HG03066 (cell line): ENCODE measurements at regions not wholly inside any gene's neighbourhood (a gene's known extent, or its start where the extent isn't known, plus 50 kb on each side); places are given as distances from the start of the nearest gene placed in this dataset.

Experiments
- ATAC-seq: cut with Tn5 transposase; IDR thresholded peaks from one replicate; pipeline ENCODE4 v1.9.1; 2021; ENCODE audit warnings: low read depth; ENCODE audit not compliant: unreplicated experiment

DNA sequence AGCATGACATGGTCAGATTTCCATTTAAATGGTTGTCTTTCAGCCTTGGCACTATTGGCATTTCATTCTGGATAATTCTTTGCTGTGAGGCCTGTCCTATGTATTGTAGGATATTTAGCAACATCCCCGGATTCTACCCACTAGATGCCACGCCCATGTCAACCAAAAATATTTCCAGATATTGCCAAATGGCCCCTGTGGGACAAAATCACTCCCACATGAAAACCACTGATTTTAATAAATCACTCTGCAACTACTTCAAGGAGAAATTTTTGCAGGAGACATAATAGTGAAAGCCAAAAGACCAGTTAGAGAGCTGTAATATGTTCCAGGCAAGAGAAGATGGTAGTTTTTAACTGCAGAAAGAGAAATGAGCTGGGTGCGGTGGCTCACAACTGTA lies 55.9 kb upstream of the RARB start:
- no peak for ATAC-seq

DNA sequence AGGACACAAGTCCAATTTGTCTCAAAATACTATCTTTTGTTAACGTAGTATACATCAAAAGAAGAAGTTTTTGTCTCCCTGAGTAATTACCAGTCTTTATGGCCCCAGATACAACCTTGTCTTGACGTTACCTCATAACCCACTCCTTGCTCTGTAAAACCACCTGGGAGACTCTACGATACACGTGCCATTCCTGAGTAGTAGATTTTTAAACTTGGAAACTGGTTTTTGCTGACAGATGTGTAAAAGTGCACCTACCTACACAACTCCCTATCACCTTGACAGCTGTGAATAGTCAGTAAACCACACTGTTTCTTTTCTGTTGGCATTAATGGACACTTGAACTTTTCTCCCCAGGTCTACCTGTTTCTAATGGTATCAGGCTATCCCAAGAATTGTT lies 51.7 kb upstream of the RARB start:
- ATAC-seq = no peak

DNA sequence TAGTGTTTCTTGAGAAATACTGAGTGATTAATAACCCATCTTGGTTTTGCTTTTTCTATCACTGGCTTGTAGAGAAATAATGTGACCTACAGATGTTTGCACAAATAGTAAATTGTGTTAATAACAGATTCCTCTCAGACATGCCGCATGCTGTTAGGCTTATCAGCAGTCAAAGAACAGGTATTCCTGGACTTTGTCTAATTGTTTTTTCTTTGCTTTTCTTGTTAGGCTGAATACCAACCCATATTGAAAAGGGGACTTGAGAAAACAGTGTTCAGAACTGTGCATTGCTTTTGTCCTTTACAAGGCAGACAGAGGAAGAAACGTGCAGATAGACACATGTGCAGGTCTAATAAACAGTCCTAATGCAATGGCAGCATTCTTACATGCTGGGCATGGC lies 51.0 kb upstream of the RARB start:
- ATAC-seq = no peak
